PC-3 (cell line): ENCODE measurements at regions not wholly inside any gene's neighbourhood (a gene's known extent, or its start where the extent isn't known, plus 50 kb on each side); places are given as distances from the start of the nearest gene placed in this dataset.

ENCODE experiments used
- ATAC-seq: fragments of 200-7000 bp; cut with Tn5 transposase; 2 replicates; pipeline ENCODE4 v1.9.1; 2020; ENCODE audit warnings: mild to moderate bottlenecking, moderate library complexity
- BruUV-seq: library from RNA; stranded (reverse); fragments of 400-500 nt; replicated peaks from 2 replicates; lab custom pipeline; 2021; lab: Mats Ljungman, UMichigan
- CTCF ChIA-PET: fragments of 300-600 bp; sonication (Branson Sonifier 250); formaldehyde crosslinking; loops from one replicate; lab custom pipeline; 2022; ENCODE audit warnings: antibody characterized with exemption; lab: Charles Lee
- POLR2A ChIA-PET: fragments of 300-600 bp; sonication (Branson Sonifier 250); formaldehyde crosslinking; loops from one replicate; lab custom pipeline; 2022; ENCODE audit warnings: antibody characterized with exemption; ENCODE audit not compliant: unreplicated experiment; lab: Charles Lee
- DNase-seq: peaks from one replicate; pipeline ENCODE4 v3.0.0-alpha.2; 2015
- H2AFZ ChIP-seq: fragments of 300-600 bp; sonication (generic); 2 replicates; pipeline ENCODE4 v1.6.0; 2016; ENCODE audit warnings: antibody characterized with exemption, low read length
- H3F3A ChIP-seq: fragments of 300-600 bp; sonication (generic); one replicate; pipeline ENCODE4 v1.6.0; 2017; ENCODE audit warnings: antibody characterized with exemption, low read length, control low read depth, mild to moderate bottlenecking; ENCODE audit not compliant: unreplicated experiment
- H3K27ac ChIP-seq: fragments of 300-600 bp; sonication (generic); 2 replicates; pipeline ENCODE4 v1.5.1; 2016; ENCODE audit warnings: mild to moderate bottlenecking, low read length
- H3K27me3 ChIP-seq: fragments of 300-600 bp; sonication (generic); 2 replicates; pipeline ENCODE4 v1.6.1; 2016; ENCODE audit warnings: low read length, mixed read lengths
- H3K36me3 ChIP-seq: fragments of 300-600 bp; sonication (generic); 2 replicates; pipeline ENCODE4 v1.6.1; 2016; ENCODE audit warnings: low read depth, mixed run types, low read length, mixed read lengths
- H3K4me1 ChIP-seq: fragments of 300-600 bp; sonication (generic); 2 replicates; pipeline ENCODE4 v1.5.1; 2016; ENCODE audit warnings: low read length; ENCODE audit not compliant: insufficient read depth
- H3K4me2 ChIP-seq: fragments of 300-600 bp; sonication (generic); 2 replicates; pipeline ENCODE4 v1.6.0; 2016; ENCODE audit warnings: low read length
- H3K4me3 ChIP-seq: fragments of 300-600 bp; sonication (generic); 2 replicates; pipeline ENCODE4 v1.5.1; 2016; ENCODE audit warnings: mild to moderate bottlenecking, low read length, mixed read lengths
- H3K79me2 ChIP-seq: fragments of 300-600 bp; sonication (generic); 2 replicates; pipeline ENCODE4 v1.6.1; 2017; ENCODE audit warnings: low read length, mixed read lengths
- H3K9ac ChIP-seq: fragments of 300-600 bp; sonication (generic); 2 replicates; pipeline ENCODE4 v1.6.0; 2016; ENCODE audit warnings: mild to moderate bottlenecking, low read length
- H3K9me2 ChIP-seq: fragments of 300-600 bp; sonication (generic); replicated peaks from 2 replicates; pipeline ENCODE4 v1.6.1; 2016; ENCODE audit warnings: mixed run types, low read length, mixed read lengths
- H3K9me3 ChIP-seq: fragments of 300-600 bp; sonication (generic); 2 replicates; pipeline ENCODE4 v1.6.1; 2016; ENCODE audit warnings: low read length, mixed read lengths
- H4K20me1 ChIP-seq: fragments of 300-600 bp; sonication (generic); 2 replicates; pipeline ENCODE4 v1.6.1; 2016; ENCODE audit warnings: low read length, mixed read lengths
- EZH2 ChIP-seq: fragments of 300-600 bp; sonication (generic); IDR thresholded peaks from one replicate; pipeline ENCODE4 v1.6.1; 2017; ENCODE audit warnings: antibody characterized with exemption, mild to moderate bottlenecking, low read length; ENCODE audit not compliant: unreplicated experiment
- EZH2phosphoT487 ChIP-seq: fragments of 300-600 bp; sonication (generic); IDR thresholded peaks from 2 replicates; pipeline ENCODE4 v1.6.1; 2018; ENCODE audit warnings: mild to moderate bottlenecking, antibody characterized with exemption, low read length, borderline replicate concordance
- intact Hi-C: fragments of 100-400 bp; cut with micrococcal nuclease; formaldehyde crosslinking; loops from 2 replicates; pipeline ENCODE4 v1.9.0; 2023
- TF ChIP-seq, protein P1 (sequence below): fragments of 300-600 bp; sonication (generic); conservative IDR thresholded peaks from 2 replicates; pipeline ENCODE4 v1.5.1; 2017; ENCODE audit warnings: antibody characterized with exemption, low read depth, mild to moderate bottlenecking, low read length

DNA sequence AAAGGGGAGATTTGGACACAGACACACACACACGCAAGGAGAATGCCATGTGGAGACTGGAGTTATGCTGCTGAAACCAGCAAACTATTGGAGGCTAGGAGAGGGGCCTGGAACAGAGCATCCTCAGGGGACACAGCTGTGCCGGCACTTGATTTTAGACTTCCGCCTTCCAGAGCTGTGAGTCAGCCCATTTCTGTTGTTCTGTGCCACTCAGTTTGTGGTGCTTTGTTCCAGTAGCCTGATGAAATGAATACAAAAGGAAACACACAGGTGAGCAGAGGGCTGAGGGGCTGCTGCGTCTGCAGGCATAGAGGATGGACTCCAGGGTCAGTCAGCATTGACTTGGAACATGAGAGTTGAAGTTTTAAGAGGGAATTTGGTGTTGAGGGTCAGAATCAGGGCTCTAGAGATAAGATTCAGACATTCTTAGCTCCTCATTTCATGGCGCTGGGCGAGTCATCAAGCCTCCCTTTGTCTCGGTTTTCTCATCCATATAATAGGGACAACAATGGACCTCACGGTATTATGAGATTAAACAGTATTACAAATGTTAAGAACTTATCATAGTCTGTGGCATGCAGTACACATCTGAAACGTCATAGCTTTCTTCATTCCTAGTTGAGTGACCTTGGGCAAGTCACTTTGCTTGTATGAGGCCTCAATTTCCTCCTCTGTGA, 191.0 kb downstream of the MIAT start:
- Histone ChIP-seq H3K9me2 (no peaks in the 10 kb centered on the region), H4K20me1 (no peaks in the 10 kb centered on the region), H3K79me2 (no peaks in the 10 kb centered on the region), H3K4me1 (no peaks in the 10 kb centered on the region), H3K4me2 (no peak overlapping the region), H3F3A (no peaks in the 10 kb centered on the region), H3K9me3 (no peaks in the 10 kb centered on the region), H3K9ac (no peak overlapping the region), H3K36me3 (no peaks in the 10 kb centered on the region), H2AFZ (no peak overlapping the region), H3K27me3 (no peaks in the 10 kb centered on the region), H3K27ac (no peak overlapping the region), H3K4me3 (no peak overlapping the region)
- DNase-seq: no peak
- TF ChIP-seq, protein P1, sequence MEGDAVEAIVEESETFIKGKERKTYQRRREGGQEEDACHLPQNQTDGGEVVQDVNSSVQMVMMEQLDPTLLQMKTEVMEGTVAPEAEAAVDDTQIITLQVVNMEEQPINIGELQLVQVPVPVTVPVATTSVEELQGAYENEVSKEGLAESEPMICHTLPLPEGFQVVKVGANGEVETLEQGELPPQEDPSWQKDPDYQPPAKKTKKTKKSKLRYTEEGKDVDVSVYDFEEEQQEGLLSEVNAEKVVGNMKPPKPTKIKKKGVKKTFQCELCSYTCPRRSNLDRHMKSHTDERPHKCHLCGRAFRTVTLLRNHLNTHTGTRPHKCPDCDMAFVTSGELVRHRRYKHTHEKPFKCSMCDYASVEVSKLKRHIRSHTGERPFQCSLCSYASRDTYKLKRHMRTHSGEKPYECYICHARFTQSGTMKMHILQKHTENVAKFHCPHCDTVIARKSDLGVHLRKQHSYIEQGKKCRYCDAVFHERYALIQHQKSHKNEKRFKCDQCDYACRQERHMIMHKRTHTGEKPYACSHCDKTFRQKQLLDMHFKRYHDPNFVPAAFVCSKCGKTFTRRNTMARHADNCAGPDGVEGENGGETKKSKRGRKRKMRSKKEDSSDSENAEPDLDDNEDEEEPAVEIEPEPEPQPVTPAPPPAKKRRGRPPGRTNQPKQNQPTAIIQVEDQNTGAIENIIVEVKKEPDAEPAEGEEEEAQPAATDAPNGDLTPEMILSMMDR: no peak
- TF ChIP-seq EZH2: no peak
- TF ChIP-seq EZH2phosphoT487: no peak
- no TSS peak for BruUV-seq
- intact Hi-C loops: no loop called here
- ATAC-seq: no peak
- ChIA-PET CTCF (no interaction called here), POLR2A (no interaction called here)

DNA sequence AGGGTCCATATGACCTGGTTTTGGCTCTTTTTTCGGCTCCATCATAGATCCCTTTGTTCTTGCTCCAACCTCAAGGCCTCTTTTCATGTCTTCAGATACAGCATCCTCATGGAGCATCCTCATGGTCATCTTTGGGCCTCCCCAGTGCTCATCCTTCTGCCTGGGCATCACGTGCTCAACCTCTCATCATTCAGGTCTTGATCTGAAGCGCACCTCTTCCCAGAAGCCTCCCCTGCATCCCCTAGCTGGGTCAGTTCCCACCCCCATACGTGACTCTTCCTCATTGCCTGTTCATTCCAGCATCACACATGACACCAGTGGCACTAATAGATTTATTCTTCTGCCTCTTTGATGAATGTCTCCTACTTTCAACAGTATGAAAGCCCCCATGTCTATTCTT, 192.2 kb downstream of the MIAT start:
- Histone ChIP-seq H4K20me1 (no peaks in the 10 kb centered on the region), H3K4me3 (no peak overlapping the region), H3K9me2 (no peaks in the 10 kb centered on the region), H3F3A (no peaks in the 10 kb centered on the region), H3K4me2 (no peak overlapping the region), H3K9me3 (no peaks in the 10 kb centered on the region), H3K27ac (no peak overlapping the region), H3K27me3 (no peaks in the 10 kb centered on the region), H3K79me2 (no peaks in the 10 kb centered on the region), H3K9ac (no peak overlapping the region), H3K4me1 (no peaks in the 10 kb centered on the region), H2AFZ (no peak overlapping the region), H3K36me3 (no peaks in the 10 kb centered on the region)
- TF ChIP-seq, protein P1: no peak
- no peak for TF ChIP-seq EZH2
- no peak for TF ChIP-seq EZH2phosphoT487
- ATAC-seq (no peak), DNase-seq (no peak)
- POLR2A ChIA-PET: no interaction called here
- intact Hi-C loops: no loop called here
- BruUV-seq: no TSS peak
- CTCF ChIA-PET: no interaction called here

- CTCF ChIA-PET: no interaction called here
- POLR2A ChIA-PET: no interaction called here
These were observed 193.7 kb downstream of the MIAT start for GRCh38 chr22:26851125-26851524.

More at GRCh38 chr22:26851125-26851524, 193.7 kb downstream of the MIAT start:
- no peak overlapping the region for H3K9ac ChIP-seq
- no peaks in the 10 kb centered on the region for H3K27me3 ChIP-seq
- no peak overlapping the region for H3K4me2 ChIP-seq
- no peaks in the 10 kb centered on the region for H3K9me2 ChIP-seq
- H3K4me1 ChIP-seq: no peaks in the 10 kb centered on the region
- H4K20me1 ChIP-seq: no peaks in the 10 kb centered on the region
- TF ChIP-seq, protein P1: no peak
- TF ChIP-seq EZH2phosphoT487 (no peak), EZH2 (no peak)
- intact Hi-C loops: no loop called here
- no peak overlapping the region for H3K27ac ChIP-seq
- no peak overlapping the region for H3K4me3 ChIP-seq
- no peaks in the 10 kb centered on the region for H3K9me3 ChIP-seq
- no TSS peak for BruUV-seq
- no peaks in the 10 kb centered on the region for H3K36me3 ChIP-seq
- H3K79me2 ChIP-seq: no peaks in the 10 kb centered on the region
- no peak for ATAC-seq
- no peaks in the 10 kb centered on the region for H3F3A ChIP-seq
- no peak for DNase-seq
- H2AFZ ChIP-seq: no peak overlapping the region
